H1 (cell line): ENCODE measurements at regions not wholly inside any gene's neighbourhood (a gene's known extent, or its start where the extent isn't known, plus 50 kb on each side); places are given as distances from the start of the nearest gene placed in this dataset.

Experiments
- FOSL1 ChIP-seq: IDR thresholded peaks from 2 replicates; pipeline ENCODE4 v1.6.1; 2011; ENCODE audit warnings: mild to moderate bottlenecking, low read depth, low read length, moderate library complexity; ENCODE audit not compliant: insufficient read depth
- KDM4A ChIP-seq: IDR thresholded peaks from one replicate; pipeline ENCODE4 v1.7.1; 2012; ENCODE audit warnings: low read depth, mild to moderate bottlenecking, moderate library complexity, low read length, inconsistent platforms; ENCODE audit not compliant: severe bottlenecking
- RFX5 ChIP-seq: IDR thresholded peaks from 2 replicates; pipeline ENCODE4 v1.6.1; 2011; ENCODE audit warnings: low read depth, low read length, improper control_type of control experiment, borderline replicate concordance
- RNF2 ChIP-seq: fragments of 200-900, 300-1000 bp; sonication (generic); IDR thresholded peaks from 2 replicates; pipeline ENCODE4 v1.7.1; 2016; ENCODE audit warnings: borderline replicate concordance, low read depth, mild to moderate bottlenecking, antibody characterized with exemption, low read length; ENCODE audit not compliant: poor library complexity, severe bottlenecking; ENCODE audit errors: missing control alignments
- SIX5 ChIP-seq: IDR thresholded peaks from 2 replicates; pipeline ENCODE4 v1.6.1; 2011; ENCODE audit warnings: mild to moderate bottlenecking, low read depth, low read length
- TF ChIP-seq, protein P1 (sequence below): fragments of 300-600 bp; sonication (generic); IDR thresholded peaks from 2 replicates; pipeline ENCODE4 v1.7.1; 2012; ENCODE audit warnings: low read length, moderate library complexity, mild to moderate bottlenecking, inconsistent platforms; ENCODE audit not compliant: insufficient replicate concordance
- TF ChIP-seq, protein P2 (sequence below): IDR thresholded peaks from 2 replicates; pipeline ENCODE4 v1.6.1; 2011; ENCODE audit warnings: low read depth, mild to moderate bottlenecking, low read length; ENCODE audit not compliant: insufficient read depth
- TF ChIP-seq, protein P3 (sequence below): IDR thresholded peaks from 2 replicates; pipeline ENCODE4 v1.6.1; 2012; ENCODE audit warnings: inconsistent platforms

DNA sequence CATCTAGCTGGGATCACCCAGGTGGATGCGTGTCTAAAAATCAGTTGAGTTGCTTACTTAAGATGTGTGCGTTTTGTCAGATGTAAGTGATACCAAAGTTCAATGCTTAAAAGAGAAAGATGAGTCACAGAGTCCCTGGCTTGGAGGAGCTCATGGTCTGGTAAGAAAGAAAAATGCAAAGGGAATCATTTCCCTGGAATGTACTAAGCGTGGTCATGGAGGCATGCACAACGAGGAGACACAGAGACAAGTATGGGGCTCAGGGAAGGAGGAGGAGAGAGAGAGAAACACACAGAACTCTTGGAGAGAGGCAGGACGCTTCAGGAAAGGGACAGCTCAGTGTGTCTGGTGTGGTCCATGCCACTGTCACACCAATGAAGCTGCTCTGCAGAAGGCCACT, 186.9 kb upstream of the GMDS start (continued):
- TF ChIP-seq, protein P1, sequence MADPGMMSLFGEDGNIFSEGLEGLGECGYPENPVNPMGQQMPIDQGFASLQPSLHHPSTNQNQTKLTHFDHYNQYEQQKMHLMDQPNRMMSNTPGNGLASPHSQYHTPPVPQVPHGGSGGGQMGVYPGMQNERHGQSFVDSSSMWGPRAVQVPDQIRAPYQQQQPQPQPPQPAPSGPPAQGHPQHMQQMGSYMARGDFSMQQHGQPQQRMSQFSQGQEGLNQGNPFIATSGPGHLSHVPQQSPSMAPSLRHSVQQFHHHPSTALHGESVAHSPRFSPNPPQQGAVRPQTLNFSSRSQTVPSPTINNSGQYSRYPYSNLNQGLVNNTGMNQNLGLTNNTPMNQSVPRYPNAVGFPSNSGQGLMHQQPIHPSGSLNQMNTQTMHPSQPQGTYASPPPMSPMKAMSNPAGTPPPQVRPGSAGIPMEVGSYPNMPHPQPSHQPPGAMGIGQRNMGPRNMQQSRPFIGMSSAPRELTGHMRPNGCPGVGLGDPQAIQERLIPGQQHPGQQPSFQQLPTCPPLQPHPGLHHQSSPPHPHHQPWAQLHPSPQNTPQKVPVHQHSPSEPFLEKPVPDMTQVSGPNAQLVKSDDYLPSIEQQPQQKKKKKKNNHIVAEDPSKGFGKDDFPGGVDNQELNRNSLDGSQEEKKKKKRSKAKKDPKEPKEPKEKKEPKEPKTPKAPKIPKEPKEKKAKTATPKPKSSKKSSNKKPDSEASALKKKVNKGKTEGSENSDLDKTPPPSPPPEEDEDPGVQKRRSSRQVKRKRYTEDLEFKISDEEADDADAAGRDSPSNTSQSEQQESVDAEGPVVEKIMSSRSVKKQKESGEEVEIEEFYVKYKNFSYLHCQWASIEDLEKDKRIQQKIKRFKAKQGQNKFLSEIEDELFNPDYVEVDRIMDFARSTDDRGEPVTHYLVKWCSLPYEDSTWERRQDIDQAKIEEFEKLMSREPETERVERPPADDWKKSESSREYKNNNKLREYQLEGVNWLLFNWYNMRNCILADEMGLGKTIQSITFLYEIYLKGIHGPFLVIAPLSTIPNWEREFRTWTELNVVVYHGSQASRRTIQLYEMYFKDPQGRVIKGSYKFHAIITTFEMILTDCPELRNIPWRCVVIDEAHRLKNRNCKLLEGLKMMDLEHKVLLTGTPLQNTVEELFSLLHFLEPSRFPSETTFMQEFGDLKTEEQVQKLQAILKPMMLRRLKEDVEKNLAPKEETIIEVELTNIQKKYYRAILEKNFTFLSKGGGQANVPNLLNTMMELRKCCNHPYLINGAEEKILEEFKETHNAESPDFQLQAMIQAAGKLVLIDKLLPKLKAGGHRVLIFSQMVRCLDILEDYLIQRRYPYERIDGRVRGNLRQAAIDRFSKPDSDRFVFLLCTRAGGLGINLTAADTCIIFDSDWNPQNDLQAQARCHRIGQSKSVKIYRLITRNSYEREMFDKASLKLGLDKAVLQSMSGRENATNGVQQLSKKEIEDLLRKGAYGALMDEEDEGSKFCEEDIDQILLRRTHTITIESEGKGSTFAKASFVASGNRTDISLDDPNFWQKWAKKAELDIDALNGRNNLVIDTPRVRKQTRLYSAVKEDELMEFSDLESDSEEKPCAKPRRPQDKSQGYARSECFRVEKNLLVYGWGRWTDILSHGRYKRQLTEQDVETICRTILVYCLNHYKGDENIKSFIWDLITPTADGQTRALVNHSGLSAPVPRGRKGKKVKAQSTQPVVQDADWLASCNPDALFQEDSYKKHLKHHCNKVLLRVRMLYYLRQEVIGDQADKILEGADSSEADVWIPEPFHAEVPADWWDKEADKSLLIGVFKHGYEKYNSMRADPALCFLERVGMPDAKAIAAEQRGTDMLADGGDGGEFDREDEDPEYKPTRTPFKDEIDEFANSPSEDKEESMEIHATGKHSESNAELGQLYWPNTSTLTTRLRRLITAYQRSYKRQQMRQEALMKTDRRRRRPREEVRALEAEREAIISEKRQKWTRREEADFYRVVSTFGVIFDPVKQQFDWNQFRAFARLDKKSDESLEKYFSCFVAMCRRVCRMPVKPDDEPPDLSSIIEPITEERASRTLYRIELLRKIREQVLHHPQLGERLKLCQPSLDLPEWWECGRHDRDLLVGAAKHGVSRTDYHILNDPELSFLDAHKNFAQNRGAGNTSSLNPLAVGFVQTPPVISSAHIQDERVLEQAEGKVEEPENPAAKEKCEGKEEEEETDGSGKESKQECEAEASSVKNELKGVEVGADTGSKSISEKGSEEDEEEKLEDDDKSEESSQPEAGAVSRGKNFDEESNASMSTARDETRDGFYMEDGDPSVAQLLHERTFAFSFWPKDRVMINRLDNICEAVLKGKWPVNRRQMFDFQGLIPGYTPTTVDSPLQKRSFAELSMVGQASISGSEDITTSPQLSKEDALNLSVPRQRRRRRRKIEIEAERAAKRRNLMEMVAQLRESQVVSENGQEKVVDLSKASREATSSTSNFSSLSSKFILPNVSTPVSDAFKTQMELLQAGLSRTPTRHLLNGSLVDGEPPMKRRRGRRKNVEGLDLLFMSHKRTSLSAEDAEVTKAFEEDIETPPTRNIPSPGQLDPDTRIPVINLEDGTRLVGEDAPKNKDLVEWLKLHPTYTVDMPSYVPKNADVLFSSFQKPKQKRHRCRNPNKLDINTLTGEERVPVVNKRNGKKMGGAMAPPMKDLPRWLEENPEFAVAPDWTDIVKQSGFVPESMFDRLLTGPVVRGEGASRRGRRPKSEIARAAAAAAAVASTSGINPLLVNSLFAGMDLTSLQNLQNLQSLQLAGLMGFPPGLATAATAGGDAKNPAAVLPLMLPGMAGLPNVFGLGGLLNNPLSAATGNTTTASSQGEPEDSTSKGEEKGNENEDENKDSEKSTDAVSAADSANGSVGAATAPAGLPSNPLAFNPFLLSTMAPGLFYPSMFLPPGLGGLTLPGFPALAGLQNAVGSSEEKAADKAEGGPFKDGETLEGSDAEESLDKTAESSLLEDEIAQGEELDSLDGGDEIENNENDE = no peak
- TF ChIP-seq SIX5 = no peak
- TF ChIP-seq, protein P2, sequence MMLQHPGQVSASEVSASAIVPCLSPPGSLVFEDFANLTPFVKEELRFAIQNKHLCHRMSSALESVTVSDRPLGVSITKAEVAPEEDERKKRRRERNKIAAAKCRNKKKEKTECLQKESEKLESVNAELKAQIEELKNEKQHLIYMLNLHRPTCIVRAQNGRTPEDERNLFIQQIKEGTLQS = no peak
- TF ChIP-seq, protein P3, sequence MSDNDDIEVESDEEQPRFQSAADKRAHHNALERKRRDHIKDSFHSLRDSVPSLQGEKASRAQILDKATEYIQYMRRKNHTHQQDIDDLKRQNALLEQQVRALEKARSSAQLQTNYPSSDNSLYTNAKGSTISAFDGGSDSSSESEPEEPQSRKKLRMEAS = no peak
- no peak for TF ChIP-seq RFX5
- no peak for TF ChIP-seq FOSL1
- no peak for TF ChIP-seq KDM4A
- no peak for TF ChIP-seq RNF2
